ENCODE measurements at regions not wholly inside any gene's neighbourhood (a gene's known extent, or its start where the extent isn't known, plus 50 kb on each side); places are given as distances from the start of the nearest gene placed in this dataset.

DNA sequence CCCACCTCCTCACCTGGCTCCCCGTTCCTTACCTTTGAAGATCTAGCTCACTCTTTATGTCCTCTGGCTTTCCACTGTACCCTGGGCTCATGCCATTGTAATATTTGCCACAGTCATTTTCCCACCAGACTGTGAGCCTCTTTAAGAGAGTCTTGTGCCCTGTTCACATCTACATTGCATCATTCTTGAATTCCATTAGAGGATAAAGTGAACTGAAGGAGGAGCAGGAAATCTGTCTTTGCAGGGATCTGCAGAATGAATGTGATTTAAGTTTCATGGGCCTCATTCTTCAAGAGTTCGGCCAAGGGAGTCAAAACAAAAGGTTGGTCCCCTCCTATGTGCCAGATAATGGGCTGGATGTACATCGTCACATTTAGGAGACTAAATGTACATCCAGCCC lies 272.6 kb upstream of the CITED2 start:
- peak; percentile 17 for DNase-seq
- Histone ChIP-seq H4K8ac (ENCODE audit: low read length) (no peak overlapping the region), H3K14ac (ENCODE audit: low read length in 2 of 2) (no peak overlapping the region), H4K91ac (ENCODE audit: low read length) (no peak overlapping the region), H3K4ac (ENCODE audit: low read depth in 1 of 2, low read length in 2 of 2) (no peak overlapping the region), H3K27me3 (ENCODE audit: control insufficient read depth in 1 of 2, insufficient read depth in 1 of 2, low read length in 2 of 2) (no peaks in the 10 kb centered on the region), H2AFZ (ENCODE audit: low read depth, low read length) (no peak overlapping the region), H2AK5ac (ENCODE audit: low read length, severe bottlenecking) (no peak overlapping the region), H3K4me2 (ENCODE audit: low read length, poor library complexity, severe bottlenecking) (no peak overlapping the region), H3K9ac (ENCODE audit: low read length) (no peak overlapping the region), H3K79me1 (replicated peaks; ENCODE audit: low read length, poor library complexity, severe bottlenecking) (no peaks in the 10 kb centered on the region), H2BK5ac (ENCODE audit: low read depth, low read length, poor library complexity, severe bottlenecking) (no peak overlapping the region), H3K9me3 (ENCODE audit: control insufficient read depth, low read length) (no peaks in the 10 kb centered on the region), H3K27ac (ENCODE audit: low read length, poor library complexity, severe bottlenecking) (no peak overlapping the region), H3K4me1 (ENCODE audit: control insufficient read depth, insufficient read depth, low read depth, low read length) (no peaks in the 10 kb centered on the region), H2BK15ac (ENCODE audit: low read depth, poor library complexity, severe bottlenecking) (no peak overlapping the region), H3K23ac (ENCODE audit: low read length in 2 of 2) (no peak overlapping the region), H2BK120ac (ENCODE audit: low read depth, low read length) (no peak overlapping the region), H3K4me3 (ENCODE audit: insufficient read depth in 1 of 2, low read depth in 1 of 2, low read length in 2 of 2) (no peak overlapping the region), H2BK12ac (ENCODE audit: low read length in 2 of 2) (peak overlapping the region in 1 of 2 experiments; percentile 43), H3K18ac (ENCODE audit: low read depth in 1 of 2, low read length in 2 of 2) (no peak overlapping the region), H3K36me3 (ENCODE audit: control insufficient read depth in 1 of 2, insufficient read depth in 2 of 2, low read depth in 1 of 2, low read length in 2 of 2) (no peaks in the 10 kb centered on the region)
- 94% methylated on average over 3 of the region's 3 CpGs for WGBS

DNA sequence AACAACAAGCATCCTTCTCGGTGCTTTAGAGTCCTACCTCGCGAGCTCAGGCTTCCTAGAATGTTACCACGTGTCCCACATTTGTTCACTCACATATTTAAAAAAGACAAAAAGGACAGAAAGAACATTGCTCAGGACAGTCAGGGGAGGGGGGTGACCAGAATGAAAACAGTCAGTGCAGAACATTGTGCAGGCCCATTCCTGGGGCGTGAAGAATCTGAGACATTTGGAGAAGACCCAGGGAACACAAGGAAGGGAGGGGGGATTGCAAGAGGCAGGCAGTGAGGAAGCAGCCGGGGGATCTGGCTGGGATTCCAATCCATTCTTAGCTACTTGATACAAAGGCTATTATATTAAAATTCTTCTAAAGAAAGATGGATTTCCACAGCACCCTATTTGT lies 270.4 kb upstream of the CITED2 start:
- Histone ChIP-seq H4K8ac (ENCODE audit: low read length) (no peak overlapping the region), H2BK120ac (ENCODE audit: low read depth, low read length) (no peak overlapping the region), H4K91ac (ENCODE audit: low read length) (no peak overlapping the region), H3K79me1 (replicated peaks; ENCODE audit: low read length, poor library complexity, severe bottlenecking) (no peaks in the 10 kb centered on the region), H3K14ac (ENCODE audit: low read length in 2 of 2) (no peak overlapping the region), H3K4me1 (ENCODE audit: control insufficient read depth, insufficient read depth, low read depth, low read length) (no peaks in the 10 kb centered on the region), H2BK5ac (ENCODE audit: low read depth, low read length, poor library complexity, severe bottlenecking) (no peak overlapping the region), H3K9me3 (ENCODE audit: control insufficient read depth, low read length) (no peaks in the 10 kb centered on the region), H2AFZ (ENCODE audit: low read depth, low read length) (no peak overlapping the region), H2BK12ac (ENCODE audit: low read length in 2 of 2) (no peak overlapping the region), H3K4me2 (ENCODE audit: low read length, poor library complexity, severe bottlenecking) (no peak overlapping the region), H3K18ac (ENCODE audit: low read depth in 1 of 2, low read length in 2 of 2) (no peak overlapping the region), H3K4ac (ENCODE audit: low read depth in 1 of 2, low read length in 2 of 2) (no peak overlapping the region), H2BK15ac (ENCODE audit: low read depth, poor library complexity, severe bottlenecking) (no peak overlapping the region), H3K27ac (ENCODE audit: low read length, poor library complexity, severe bottlenecking) (no peak overlapping the region), H3K23ac (ENCODE audit: low read length in 2 of 2) (no peak overlapping the region), H3K36me3 (ENCODE audit: control insufficient read depth in 1 of 2, insufficient read depth in 2 of 2, low read depth in 1 of 2, low read length in 2 of 2) (no peaks in the 10 kb centered on the region), H2AK5ac (ENCODE audit: low read length, severe bottlenecking) (no peak overlapping the region), H3K4me3 (ENCODE audit: insufficient read depth in 1 of 2, low read depth in 1 of 2, low read length in 2 of 2) (no peak overlapping the region), H3K27me3 (ENCODE audit: control insufficient read depth in 1 of 2, insufficient read depth in 1 of 2, low read length in 2 of 2) (no peaks in the 10 kb centered on the region), H3K9ac (ENCODE audit: low read length) (no peak overlapping the region)
- WGBS = 56% methylated on average over 4 of the region's 6 CpGs
- peak; percentile 29 for DNase-seq

DNA sequence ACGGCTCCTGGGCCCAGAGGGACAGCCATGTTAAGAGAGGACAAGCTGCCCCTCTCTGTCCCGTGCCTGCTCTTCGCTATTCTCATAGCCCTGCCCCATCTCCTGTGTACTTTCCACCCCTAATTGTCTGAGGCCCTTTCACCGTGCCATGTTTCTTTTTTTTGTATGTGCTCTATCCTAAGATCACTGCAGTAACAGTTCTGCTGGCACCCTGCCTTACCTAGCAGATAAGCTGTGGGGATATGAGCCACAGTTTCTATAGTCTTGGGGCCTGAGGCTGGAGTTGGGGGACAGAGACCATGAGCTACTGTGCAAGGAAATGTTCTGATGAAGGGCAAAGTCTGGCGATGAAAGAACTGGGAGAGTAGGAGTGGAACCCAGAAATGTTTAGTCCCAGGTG lies 269.5 kb upstream of the CITED2 start:
- H2BK120ac ChIP-seq (ENCODE audit: low read depth, low read length) = peak overlapping the region; percentile 57
- 95% methylated on average over 5 of the region's 5 CpGs for whole genome bisulfite sequencing
- H3K14ac ChIP-seq (ENCODE audit: low read length in 2 of 2) = no peak overlapping the region
- peak overlapping the region; percentile 33 to 59 for H2BK12ac ChIP-seq (ENCODE audit: low read length in 2 of 2)
- H2AK5ac ChIP-seq (ENCODE audit: low read length, severe bottlenecking) = no peak overlapping the region
- no peak overlapping the region for H3K4me2 ChIP-seq (ENCODE audit: low read length, poor library complexity, severe bottlenecking)
- H3K27me3 ChIP-seq (ENCODE audit: control insufficient read depth in 1 of 2, insufficient read depth in 1 of 2, low read length in 2 of 2) = no peaks in the 10 kb centered on the region
- H3K9me3 ChIP-seq (ENCODE audit: control insufficient read depth, low read length) = no peaks in the 10 kb centered on the region
- H4K8ac ChIP-seq (ENCODE audit: low read length) = peak overlapping the region; percentile 72
- DNase-seq = no peak
- H3K27ac ChIP-seq (ENCODE audit: low read length, poor library complexity, severe bottlenecking) = no peak overlapping the region
- no peaks in the 10 kb centered on the region for H3K36me3 ChIP-seq (ENCODE audit: control insufficient read depth in 1 of 2, insufficient read depth in 2 of 2, low read depth in 1 of 2, low read length in 2 of 2)
- H3K18ac ChIP-seq (ENCODE audit: low read depth in 1 of 2, low read length in 2 of 2) = peak overlapping the region in 1 of 2 experiments; percentile 25
- no peak overlapping the region for H2AFZ ChIP-seq (ENCODE audit: low read depth, low read length)
- H2BK15ac ChIP-seq (ENCODE audit: low read depth, poor library complexity, severe bottlenecking) = no peak overlapping the region
- H3K9ac ChIP-seq (ENCODE audit: low read length) = no peak overlapping the region
- H2BK5ac ChIP-seq (ENCODE audit: low read depth, low read length, poor library complexity, severe bottlenecking) = no peak overlapping the region
- H3K4ac ChIP-seq (ENCODE audit: low read depth in 1 of 2, low read length in 2 of 2) = peak overlapping the region in 1 of 2 experiments; percentile 9
- H3K4me1 ChIP-seq (ENCODE audit: control insufficient read depth, insufficient read depth, low read depth, low read length) = no peaks in the 10 kb centered on the region
- peak overlapping the region; percentile 72 for H4K91ac ChIP-seq (ENCODE audit: low read length)
- H3K4me3 ChIP-seq (ENCODE audit: insufficient read depth in 1 of 2, low read depth in 1 of 2, low read length in 2 of 2) = no peak overlapping the region
- H3K79me1 ChIP-seq (replicated peaks; ENCODE audit: low read length, poor library complexity, severe bottlenecking) = no peaks in the 10 kb centered on the region
- no peak overlapping the region for H3K23ac ChIP-seq (ENCODE audit: low read length in 2 of 2)

DNA sequence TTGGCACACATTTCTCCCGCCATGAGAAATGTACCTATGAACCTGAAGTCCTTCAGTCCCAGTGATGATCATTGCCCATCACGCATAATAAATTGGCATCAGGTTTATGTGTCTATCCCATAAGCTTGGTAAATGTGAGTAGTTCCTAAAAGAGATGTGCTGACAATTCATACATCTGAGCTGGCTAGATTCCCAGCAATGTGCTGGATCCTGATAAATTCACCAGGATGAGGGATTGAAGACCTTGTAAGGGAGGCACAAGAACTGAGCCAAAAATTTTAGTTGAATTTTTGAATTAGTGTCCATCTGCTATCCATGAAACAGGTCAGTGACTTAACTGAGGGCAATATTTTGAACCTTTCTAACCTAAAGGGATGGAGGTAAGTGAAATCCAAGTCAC lies 267.9 kb upstream of the CITED2 start:
- Histone ChIP-seq H3K4ac (ENCODE audit: low read depth in 1 of 2, low read length in 2 of 2) (no peak overlapping the region), H4K8ac (ENCODE audit: low read length) (no peak overlapping the region), H3K18ac (ENCODE audit: low read depth in 1 of 2, low read length in 2 of 2) (no peak overlapping the region), H2BK5ac (ENCODE audit: low read depth, low read length, poor library complexity, severe bottlenecking) (no peak overlapping the region), H3K27me3 (ENCODE audit: control insufficient read depth in 1 of 2, insufficient read depth in 1 of 2, low read length in 2 of 2) (no peaks in the 10 kb centered on the region), H3K23ac (ENCODE audit: low read length in 2 of 2) (no peak overlapping the region), H4K91ac (ENCODE audit: low read length) (no peak overlapping the region), H3K36me3 (ENCODE audit: control insufficient read depth in 1 of 2, insufficient read depth in 2 of 2, low read depth in 1 of 2, low read length in 2 of 2) (no peaks in the 10 kb centered on the region), H3K27ac (ENCODE audit: low read length, poor library complexity, severe bottlenecking) (no peak overlapping the region), H3K4me2 (ENCODE audit: low read length, poor library complexity, severe bottlenecking) (no peak overlapping the region), H3K9me3 (ENCODE audit: control insufficient read depth, low read length) (no peaks in the 10 kb centered on the region), H3K14ac (ENCODE audit: low read length in 2 of 2) (no peak overlapping the region), H3K4me1 (ENCODE audit: control insufficient read depth, insufficient read depth, low read depth, low read length) (no peaks in the 10 kb centered on the region), H2BK15ac (ENCODE audit: low read depth, poor library complexity, severe bottlenecking) (no peak overlapping the region), H3K79me1 (replicated peaks; ENCODE audit: low read length, poor library complexity, severe bottlenecking) (no peaks in the 10 kb centered on the region), H2BK120ac (ENCODE audit: low read depth, low read length) (no peak overlapping the region), H2AK5ac (ENCODE audit: low read length, severe bottlenecking) (no peak overlapping the region), H2AFZ (ENCODE audit: low read depth, low read length) (no peak overlapping the region), H3K9ac (ENCODE audit: low read length) (no peak overlapping the region), H3K4me3 (ENCODE audit: insufficient read depth in 1 of 2, low read depth in 1 of 2, low read length in 2 of 2) (no peak overlapping the region), H2BK12ac (ENCODE audit: low read length in 2 of 2) (no peak overlapping the region)
- WGBS = 98% methylated on average over 2 of the region's 2 CpGs
- no peak for DNase-seq
